GM12872 (cell line): ENCODE measurements at regions not wholly inside any gene's neighbourhood (a gene's known extent, or its start where the extent isn't known, plus 50 kb on each side); places are given as distances from the start of the nearest gene placed in this dataset.

ENCODE experiments used
- TF ChIP-seq, protein P1 (sequence below): IDR thresholded peaks from 3 replicates; pipeline ENCODE4 v1.5.1; 2011; ENCODE audit warnings: low read depth, mild to moderate bottlenecking, low read length, moderate library complexity; ENCODE audit not compliant: insufficient read depth

DNA sequence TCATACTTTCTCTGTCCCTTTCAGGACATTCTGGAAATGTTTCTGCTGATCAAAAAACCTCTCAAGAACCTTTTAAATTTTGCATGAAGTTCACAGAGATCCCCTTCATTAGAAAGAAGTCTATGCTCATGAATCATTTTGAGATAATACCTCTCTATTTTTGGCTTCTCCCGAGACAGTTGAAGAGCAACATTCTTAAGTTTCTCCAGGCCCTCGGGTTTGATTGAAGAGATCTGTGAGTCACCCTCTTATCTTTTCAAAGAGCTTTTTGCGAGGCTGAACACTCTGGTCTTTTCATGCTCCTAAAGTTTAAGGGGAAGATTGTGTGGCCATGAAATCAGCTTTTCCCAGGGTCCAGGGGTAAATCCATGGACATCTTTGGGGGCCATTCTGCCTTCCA lies 354.2 kb downstream of the FBXO15 start:
- TF ChIP-seq, protein P1, sequence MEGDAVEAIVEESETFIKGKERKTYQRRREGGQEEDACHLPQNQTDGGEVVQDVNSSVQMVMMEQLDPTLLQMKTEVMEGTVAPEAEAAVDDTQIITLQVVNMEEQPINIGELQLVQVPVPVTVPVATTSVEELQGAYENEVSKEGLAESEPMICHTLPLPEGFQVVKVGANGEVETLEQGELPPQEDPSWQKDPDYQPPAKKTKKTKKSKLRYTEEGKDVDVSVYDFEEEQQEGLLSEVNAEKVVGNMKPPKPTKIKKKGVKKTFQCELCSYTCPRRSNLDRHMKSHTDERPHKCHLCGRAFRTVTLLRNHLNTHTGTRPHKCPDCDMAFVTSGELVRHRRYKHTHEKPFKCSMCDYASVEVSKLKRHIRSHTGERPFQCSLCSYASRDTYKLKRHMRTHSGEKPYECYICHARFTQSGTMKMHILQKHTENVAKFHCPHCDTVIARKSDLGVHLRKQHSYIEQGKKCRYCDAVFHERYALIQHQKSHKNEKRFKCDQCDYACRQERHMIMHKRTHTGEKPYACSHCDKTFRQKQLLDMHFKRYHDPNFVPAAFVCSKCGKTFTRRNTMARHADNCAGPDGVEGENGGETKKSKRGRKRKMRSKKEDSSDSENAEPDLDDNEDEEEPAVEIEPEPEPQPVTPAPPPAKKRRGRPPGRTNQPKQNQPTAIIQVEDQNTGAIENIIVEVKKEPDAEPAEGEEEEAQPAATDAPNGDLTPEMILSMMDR: no peak

GRCh38 chr18:73791081-73791480 lies 356.6 kb downstream of the FBXO15 start:
- TF ChIP-seq, protein P1: no peak

- TF ChIP-seq, protein P1: no peak
These were observed 357.0 kb downstream of the FBXO15 start for GRCh38 chr18:73790587-73790986.

DNA sequence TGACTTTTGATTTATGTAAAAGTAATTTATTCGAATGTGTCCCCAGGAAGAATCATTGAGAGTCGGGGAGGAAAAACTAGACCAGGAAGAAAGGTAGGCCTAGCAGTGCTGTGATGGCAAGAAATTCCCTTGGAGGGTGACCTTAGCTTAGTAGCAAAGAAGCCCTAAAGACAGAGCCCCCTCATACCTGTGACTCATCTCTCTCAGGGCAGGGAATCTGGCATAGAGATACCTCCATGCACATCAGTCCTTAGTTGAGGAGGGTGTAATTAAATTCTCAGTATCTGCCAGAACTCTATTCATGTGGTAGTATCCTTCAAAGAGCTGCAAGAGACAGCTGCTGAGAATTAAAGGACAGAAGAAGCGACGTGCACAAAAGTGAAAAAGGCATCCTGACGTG lies 360.3 kb downstream of the FBXO15 start:
- TF ChIP-seq, protein P1: no peak

DNA sequence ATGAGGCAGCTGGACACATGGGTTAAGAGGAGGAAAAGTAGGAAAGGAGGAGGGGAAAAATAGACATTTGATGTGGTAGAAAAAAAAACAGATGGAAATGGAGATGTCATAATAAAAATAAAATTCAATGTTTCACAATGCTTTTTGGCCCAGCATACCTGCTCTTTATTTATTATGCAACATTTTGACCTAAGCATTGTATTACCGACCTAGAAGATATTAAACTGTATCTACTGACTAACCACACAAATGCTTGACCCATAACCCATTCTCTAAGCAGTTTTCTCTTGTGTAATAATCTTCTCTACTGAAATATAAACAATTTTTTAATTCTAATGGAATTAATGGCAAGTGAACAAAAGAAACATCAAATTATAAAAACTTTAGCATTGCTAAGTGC lies 362.3 kb downstream of the FBXO15 start:
- TF ChIP-seq, protein P1: no peak

DNA sequence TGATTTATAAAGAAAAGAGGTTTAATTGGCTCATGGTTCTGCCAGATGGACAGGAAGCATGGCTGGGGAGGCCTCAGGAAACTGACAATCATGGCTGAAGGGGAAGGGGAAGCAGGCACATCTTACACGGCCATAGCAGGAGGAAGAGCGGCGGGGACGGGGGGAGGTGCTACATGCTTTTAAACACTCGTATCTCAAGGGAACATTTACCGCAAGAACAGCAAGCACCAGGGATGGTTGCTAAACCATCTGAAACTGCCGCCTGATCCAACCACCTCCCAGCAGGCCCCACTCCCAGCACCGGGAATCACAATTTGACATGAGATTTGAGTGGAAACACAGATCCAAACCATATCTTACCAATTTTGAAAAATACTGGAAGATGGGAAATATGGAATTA lies 362.8 kb downstream of the FBXO15 start:
- TF ChIP-seq, protein P1: no peak

DNA sequence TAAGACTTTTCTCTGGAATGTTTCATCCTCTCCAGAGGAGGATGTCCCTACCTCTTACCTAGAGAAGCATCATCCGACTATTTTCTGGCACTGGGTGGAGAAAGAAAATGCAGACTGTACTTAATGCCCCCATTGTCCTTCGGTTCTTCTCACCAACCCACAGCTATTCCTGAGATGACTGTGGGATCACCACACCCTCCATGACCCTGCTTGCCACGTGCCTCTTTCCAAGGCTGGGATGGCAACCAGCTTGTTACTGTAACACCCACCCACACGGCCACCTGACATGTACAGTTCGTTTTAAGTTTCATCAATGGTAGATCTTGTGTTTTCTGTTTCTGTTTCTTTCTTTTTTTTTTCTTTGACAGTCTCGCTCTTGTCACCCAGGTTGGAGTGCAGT lies 365.2 kb downstream of the FBXO15 start:
- TF ChIP-seq, protein P1: no peak

DNA sequence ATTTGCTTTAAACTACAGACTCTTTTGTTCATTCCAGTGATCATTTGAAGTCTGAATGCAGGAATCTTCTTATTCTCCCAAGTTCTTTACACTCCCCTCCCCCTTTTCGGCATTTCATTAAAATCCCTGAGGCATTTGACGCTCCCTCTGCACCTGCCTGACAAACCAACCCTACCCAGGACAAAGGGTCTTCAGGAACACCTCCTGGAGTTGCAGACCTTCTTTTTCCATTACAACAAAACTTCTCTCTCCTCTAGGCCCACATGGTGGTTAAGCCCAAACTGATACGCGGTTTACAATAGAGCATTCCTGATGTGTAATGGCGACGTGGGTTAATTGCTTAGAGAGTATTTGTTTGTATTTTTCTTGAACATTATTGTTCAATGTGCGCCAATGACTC lies 367.4 kb downstream of the FBXO15 start:
- TF ChIP-seq, protein P1: no peak
